Left forelimb (tissue), 1 donor: ENCODE measurements at regions not wholly inside any gene's neighbourhood (a gene's known extent, or its start where the extent isn't known, plus 50 kb on each side); places are given as distances from the start of the nearest gene placed in this dataset.

ENCODE experiments used
- DNase-seq: peaks from one replicate; pipeline ENCODE4 v3.0.0-alpha.2; 2018; ENCODE audit warnings: low spot score

- DNase-seq: no peak
Observed at GRCh38 chr1:30638086-30638485, 85.3 kb downstream of the MATN1 start.

- no peak for DNase-seq
Observed at GRCh38 chr1:30637183-30637980, 86.0 kb downstream of the MATN1 start.

- DNase-seq: no peak
Observed at GRCh38 chr1:30636621-30637020, 86.8 kb downstream of the MATN1 start.

- no peak for DNase-seq
Observed at GRCh38 chr1:30635391-30635975, 87.9 kb downstream of the MATN1 start.

GRCh38 chr1:30634507-30634906 is 88.9 kb downstream of the MATN1 start:
- DNase-seq: no peak

- no peak for DNase-seq
Observed at GRCh38 chr1:30633294-30633693, 90.1 kb downstream of the MATN1 start.

GRCh38 chr1:30632481-30632880 is 90.9 kb downstream of the MATN1 start:
- DNase-seq: no peak

- no peak for DNase-seq
Observed at GRCh38 chr1:30631700-30632099, 91.7 kb downstream of the MATN1 start.

- no peak for DNase-seq
Observed at GRCh38 chr1:30629501-30629900, 93.9 kb downstream of the MATN1 start.

GRCh38 chr1:30627994-30628393 is 95.4 kb downstream of the MATN1 start:
- DNase-seq: no peak

GRCh38 chr1:30627206-30627605 is 96.2 kb downstream of the MATN1 start:
- DNase-seq: no peak

GRCh38 chr1:30623431-30623830 is 100.0 kb downstream of the MATN1 start:
- no peak for DNase-seq

- no peak for DNase-seq
Observed at GRCh38 chr1:30619619-30620018, 103.8 kb downstream of the MATN1 start.

- no peak for DNase-seq
Observed at GRCh38 chr1:30618335-30618747, 105.0 kb downstream of the MATN1 start.

GRCh38 chr1:30616759-30617158 is 106.6 kb downstream of the MATN1 start:
- DNase-seq: no peak

- DNase-seq: no peak
Observed at GRCh38 chr1:30615816-30616590, 107.4 kb downstream of the MATN1 start.

- no peak for DNase-seq
Observed at GRCh38 chr1:30615076-30615795, 108.1 kb downstream of the MATN1 start.

- DNase-seq: no peak
Observed at GRCh38 chr1:30613188-30613587, 110.2 kb downstream of the MATN1 start.

- no peak for DNase-seq
Observed at GRCh38 chr1:30612536-30613065, 110.8 kb downstream of the MATN1 start.

- no peak for DNase-seq
Observed at GRCh38 chr1:30611741-30612309, 111.6 kb downstream of the MATN1 start.

- DNase-seq: no peak
Observed at GRCh38 chr1:30610917-30611316, 112.5 kb downstream of the MATN1 start.

- DNase-seq: no peak
Observed at GRCh38 chr1:30609999-30610345, 113.4 kb downstream of the MATN1 start.
